ENCODE measurements at regions not wholly inside any gene's neighbourhood (a gene's known extent, or its start where the extent isn't known, plus 50 kb on each side); places are given as distances from the start of the nearest gene placed in this dataset.

- DNase-seq: no peak
These were observed 653.9 kb upstream of the NEGR1 start for GRCh38 chr1:72936151-72936740.

GRCh38 chr1:72932025-72932424, 649.7 kb upstream of the NEGR1 start:
- DNase-seq: no peak

GRCh38 chr1:72930528-72930927, 648.2 kb upstream of the NEGR1 start:
- no peak for DNase-seq

DNA sequence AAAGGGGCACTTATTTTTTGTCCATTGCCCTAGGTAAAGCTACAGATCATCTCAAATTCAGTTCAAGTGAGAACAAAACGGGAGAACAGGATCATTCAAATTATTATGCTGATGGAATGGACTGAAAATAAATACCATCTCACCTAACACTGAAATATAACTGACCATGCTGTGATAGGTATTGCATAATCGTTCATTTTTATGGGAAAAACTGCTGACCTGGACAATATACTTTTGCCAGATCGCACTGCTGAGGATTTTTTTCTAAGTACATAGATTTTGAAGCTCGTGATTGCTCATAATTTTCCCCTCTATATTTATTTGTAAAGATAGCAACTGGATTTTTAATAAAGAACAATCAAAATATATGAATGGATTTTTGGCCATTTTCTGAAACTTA, 636.6 kb upstream of the NEGR1 start:
- no peak for DNase-seq

DNA sequence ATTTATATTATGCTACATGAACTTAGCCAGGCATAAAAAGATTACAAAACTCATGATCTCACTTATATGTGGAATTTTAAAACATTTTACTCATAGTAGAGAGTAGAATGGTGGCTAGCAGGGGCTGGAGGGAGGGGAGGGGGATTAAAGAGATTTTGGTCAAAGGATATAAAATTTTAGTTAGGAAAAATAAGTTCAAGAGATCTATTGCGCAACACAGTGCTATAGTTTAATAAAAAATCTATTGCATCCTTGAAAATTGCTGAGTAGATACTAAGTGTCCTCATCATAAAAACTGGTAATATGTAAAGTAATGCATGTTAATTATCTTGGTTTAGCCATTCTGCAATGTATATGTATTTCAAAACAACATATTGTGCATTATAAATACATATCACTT, 635.6 kb upstream of the NEGR1 start:
- DNase-seq: no peak

- no peak for DNase-seq
These were observed 633.2 kb upstream of the NEGR1 start for GRCh38 chr1:72915581-72915980.

- DNase-seq: no peak
These were observed 629.3 kb upstream of the NEGR1 start for GRCh38 chr1:72911656-72912055.

DNA sequence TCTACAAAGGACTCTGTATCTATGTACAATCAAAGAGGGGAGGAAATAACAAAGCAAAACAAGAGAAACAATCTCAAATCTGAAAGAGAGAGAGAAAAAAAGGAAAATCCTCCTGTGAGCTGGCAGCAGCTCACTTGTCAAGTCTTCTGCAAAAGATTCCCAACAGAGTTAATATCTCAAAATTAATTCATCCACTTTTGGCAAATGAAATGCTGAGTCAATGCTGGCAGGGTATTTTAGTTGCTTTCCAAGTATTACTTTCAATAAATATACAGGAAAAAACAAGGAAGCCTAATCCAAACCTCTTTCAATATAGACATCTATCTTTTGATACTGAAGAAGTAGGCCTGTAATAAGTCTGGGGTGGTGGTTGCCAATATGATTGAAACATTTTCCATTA, 613.9 kb upstream of the NEGR1 start:
- DNase-seq: no peak

- DNase-seq: no peak
These were observed 610.1 kb upstream of the NEGR1 start for GRCh38 chr1:72892461-72892860.

GRCh38 chr1:72891976-72892375, 609.6 kb upstream of the NEGR1 start:
- DNase-seq: no peak

DNA sequence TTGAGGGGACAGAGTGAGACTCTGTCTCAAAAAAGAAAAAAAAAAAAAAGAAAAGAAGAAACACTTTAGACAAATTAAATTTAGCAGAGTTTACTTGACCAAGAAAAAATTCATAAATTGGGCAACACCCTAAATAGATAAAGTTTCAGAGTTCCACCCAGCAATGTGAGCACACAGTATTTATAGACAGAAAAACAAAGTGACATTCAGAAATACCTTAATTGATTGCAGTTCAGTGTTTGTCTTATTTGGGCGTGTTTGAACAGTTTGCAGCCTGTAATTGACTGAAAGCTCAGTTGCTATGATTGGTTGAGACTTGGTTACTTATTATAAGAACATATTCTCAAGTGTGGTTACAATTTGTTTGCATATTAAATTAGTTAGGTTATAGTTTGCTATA, 603.5 kb upstream of the NEGR1 start:
- no peak for DNase-seq

- no peak for DNase-seq
These were observed 602.7 kb upstream of the NEGR1 start for GRCh38 chr1:72885017-72885416.

DNA sequence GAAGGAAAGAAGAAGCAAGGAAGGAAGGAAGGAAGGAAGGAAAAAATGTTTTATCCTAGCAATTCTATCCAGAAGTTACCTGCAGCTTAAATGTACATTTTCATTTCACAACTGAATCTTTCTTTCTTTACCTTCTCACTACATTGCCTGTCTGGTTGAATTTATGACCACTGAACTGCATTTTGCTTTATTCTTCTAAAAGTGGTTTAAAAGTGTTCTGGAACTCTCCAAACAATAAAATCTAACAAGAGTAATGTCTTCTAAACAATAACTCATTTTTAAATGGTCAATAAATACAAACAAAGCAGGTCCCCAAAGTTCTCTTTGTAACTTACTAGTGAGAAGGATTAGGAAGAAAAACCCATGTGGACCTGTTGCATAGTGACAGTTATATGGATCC, 587.5 kb upstream of the NEGR1 start:
- no peak for DNase-seq

DNA sequence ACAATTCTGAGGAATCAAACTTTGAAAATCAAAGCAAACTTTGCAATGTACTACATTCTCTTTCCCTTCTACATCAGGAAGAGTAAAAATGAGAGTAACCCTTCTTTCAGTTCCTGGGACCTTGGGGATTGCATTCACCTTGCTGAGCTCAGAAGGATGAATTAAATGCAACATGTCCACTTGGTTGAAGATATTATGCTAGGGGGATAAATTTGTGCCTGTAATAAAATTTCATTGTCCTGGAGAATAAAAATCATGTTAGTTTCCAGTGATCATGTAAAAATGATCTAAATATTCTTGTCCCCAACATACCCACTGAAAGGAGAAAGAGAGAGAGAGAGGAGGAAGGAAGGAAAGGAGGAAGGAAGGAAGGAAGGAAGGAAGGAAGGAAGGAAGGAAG, 587.1 kb upstream of the NEGR1 start:
- no peak for DNase-seq

GRCh38 chr1:72851597-72851996, 569.3 kb upstream of the NEGR1 start:
- no peak for DNase-seq

DNA sequence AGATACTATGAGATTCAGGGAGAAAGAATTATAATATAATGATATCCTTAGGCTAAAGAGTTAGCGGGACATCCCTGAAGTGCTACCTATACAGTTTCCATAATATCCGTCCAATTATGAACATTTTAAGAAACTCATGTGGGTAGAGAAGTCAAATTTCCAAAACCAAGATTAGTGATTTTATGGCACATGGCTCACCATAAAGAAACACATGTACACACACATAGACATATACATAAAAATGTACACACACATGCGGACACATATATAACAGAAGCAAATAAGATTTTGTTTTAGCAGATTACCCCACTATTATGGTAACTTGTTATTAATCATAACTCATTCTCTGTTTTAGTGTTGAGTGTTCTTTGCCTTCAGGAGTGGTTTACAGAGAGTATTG, 566.7 kb upstream of the NEGR1 start:
- DNase-seq: no peak

DNA sequence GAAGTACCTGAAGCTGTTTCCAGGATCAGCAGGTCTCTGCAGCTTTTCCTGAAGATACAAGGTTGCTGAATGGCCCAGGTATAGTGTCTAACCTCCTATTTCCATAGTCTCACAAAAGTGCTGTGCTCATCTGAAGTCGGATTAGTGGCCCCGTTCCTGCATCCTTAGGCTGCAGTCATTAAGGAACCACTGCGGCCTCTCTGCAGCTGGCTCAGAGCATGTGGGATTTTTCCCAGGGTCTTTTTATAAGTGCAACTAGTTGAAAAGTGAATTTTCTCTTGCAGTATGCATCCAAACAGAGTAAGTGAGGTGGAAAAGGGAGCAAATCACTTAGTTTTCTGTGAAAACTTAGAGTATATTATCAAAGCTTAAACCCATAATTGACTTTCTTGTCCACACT, 565.3 kb upstream of the NEGR1 start:
- DNase-seq: peak; percentile 12

DNA sequence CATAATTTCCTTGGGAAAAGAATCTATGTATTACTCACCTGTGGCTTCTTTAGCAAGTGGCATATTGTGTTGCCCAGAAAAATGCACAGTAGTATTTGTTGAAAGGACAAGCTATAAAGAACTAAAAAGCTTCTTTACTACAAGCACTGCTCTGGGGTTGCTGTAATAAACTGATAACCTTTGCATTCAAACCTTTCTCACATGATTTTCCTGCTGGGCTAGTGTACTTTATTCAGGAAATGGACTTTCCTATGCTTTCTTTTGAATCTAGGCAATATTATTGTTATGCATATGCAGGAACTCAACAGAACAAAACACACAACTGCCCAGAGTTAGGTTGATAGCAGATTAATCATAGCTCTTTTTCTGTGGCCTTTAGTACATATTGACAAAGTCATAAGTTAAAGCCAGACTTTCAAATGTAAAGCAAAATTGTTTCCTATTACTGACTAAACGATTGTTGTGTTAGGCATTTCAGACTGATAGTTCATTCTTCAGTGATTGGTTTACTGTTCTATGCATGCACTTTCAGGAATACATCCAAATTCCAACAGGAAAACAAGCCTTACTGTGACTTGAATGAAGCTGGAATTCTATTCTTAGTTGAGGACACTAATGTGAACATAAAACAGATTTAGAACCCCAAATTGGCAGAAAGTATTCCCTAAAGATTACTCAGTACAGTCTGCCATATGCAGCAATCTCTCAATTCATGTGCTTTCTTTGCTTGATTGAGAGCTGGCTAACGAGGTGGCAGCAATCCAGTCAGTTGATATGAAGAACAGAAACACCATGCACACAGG, 564.3 kb upstream of the NEGR1 start:
- peak; percentile 45 for DNase-seq

DNA sequence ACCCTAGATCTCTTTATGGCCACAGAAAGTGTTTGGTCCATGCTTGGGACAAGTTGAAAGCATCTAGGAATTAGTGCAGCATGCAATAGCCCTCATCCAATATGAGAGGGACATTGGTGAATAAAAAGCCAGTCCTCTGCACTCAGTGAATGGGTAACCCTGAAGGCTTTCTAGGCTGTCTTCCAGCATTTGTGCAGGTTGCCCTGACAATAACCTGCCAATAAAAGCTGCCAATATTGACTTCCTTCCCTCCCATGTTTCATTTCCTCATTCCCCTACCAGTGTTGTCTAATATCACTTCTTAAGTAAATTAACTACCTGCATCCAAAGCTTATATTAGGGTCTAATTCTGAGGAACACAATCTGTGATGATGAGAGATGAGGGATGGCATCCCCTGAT, 563.6 kb upstream of the NEGR1 start:
- DNase-seq: no peak

DNA sequence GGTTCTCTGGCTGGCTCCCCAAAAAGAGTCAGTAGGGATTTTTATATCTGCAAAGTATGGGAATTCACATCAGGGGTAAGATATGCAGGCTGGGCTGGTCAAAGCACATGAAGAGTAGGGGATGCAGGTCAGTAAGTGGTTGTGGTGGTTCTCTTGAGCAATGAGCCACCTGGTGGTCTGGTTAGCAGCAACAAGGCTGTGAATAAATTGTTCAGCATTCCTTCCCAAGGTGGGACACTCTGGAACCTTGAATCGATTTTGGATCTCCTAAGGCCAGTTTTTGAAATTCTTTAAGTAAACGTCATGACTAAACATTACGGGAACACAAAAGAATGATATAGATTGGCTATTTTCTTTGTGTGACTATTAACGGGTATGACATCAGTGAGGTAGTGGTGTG, 563.0 kb upstream of the NEGR1 start:
- peak; percentile 4 for DNase-seq

- no peak for DNase-seq
These were observed 555.4 kb upstream of the NEGR1 start for GRCh38 chr1:72837781-72838180.

DNA sequence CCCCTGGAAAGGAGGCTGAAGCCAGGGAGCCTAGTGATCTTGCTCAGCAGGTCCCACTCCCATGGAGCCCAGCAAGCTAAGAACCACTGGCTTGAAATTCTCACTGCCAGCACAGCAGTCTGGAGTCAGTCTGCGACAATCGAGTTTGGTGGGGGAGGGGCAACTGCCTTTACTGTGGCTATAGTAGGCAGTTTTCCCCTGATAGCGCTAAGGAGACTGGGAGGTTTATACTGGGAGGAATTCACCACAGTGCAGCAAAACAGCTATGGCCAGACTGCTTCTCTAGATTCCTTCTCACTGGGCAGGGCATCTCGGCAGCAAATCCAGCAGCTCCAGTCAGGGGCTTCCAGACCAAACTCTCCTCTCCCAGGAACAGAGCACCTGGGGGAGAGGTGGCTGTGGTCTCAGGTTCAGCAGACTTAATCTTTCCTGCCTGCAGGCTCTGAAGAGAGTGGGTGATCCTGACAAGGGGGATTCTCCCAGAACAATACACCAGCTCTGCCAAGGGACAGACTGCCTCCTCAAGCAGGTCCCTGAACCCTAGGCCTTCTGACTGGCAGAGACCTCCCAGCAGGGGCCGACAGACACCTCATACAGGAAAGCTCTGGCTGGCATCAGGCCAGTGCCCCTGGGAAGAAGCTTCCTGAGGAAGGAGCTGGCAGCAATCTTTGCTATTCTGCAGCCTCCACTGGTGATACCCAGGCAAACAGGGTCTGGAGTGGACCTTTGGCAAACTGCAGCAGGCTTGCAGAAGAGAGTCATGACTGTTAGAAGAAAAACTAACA, 548.5 kb upstream of the NEGR1 start:
- DNase-seq: no peak

- DNase-seq: no peak
These were observed 544.9 kb upstream of the NEGR1 start for GRCh38 chr1:72827278-72827677.

DNA sequence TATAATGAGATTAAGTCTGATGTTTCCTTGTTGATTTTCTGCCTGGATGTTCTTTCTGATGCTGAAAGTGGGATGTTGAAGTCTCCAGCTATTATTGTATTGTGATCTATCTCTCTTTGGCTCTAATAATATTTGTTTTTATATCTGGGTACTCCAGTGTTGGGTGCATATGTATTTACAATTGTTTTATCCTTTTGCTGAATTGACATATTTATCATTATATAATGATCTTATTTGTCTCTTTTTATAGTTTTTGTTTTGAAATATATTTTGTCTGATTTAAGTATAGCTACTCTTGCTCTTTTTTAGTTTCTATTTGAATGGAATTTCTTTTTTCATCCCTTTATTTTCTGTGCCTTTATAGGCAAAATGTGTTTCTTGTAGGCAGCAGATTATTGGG, 522.2 kb upstream of the NEGR1 start:
- no peak for DNase-seq

All from tongue (tissue), 1 donor.